GM18507 (cell line): ENCODE measurements at regions not wholly inside any gene's neighbourhood (a gene's known extent, or its start where the extent isn't known, plus 50 kb on each side); places are given as distances from the start of the nearest gene placed in this dataset.
"Not testable (repeated sequence)": the region's sequence is repeated elsewhere in the genome, so short reads cannot be mapped to it uniquely, and the experiment has no call there.

Experiments
- DNase-seq: peaks from one replicate; pipeline ENCODE4 v3.0.0; 2011; ENCODE audit warnings: low read depth; ENCODE audit not compliant: insufficient read length; ENCODE audit errors: extremely low spot score
- FAIRE-seq: peaks from 2 replicates; lab custom pipeline; 2011; peaks lifted over from hg19 to GRCh38; lab: Jason Lieb, UNC

GRCh38 chr16:31581065-31581464, 53.4 kb downstream of the AHSP start:
- not testable (repeated sequence) for DNase-seq, FAIRE-seq

GRCh38 chr16:31601737-31602384, 74.2 kb downstream of the AHSP start:
- not testable (repeated sequence) for FAIRE-seq, DNase-seq

GRCh38 chr16:31618130-31618529, 90.4 kb downstream of the AHSP start:
- DNase-seq (no peak), FAIRE-seq (no peak)

- FAIRE-seq (no peak), DNase-seq (no peak)
Measured at GRCh38 chr16:31636433-31636832, 108.7 kb downstream of the AHSP start.

GRCh38 chr16:31641279-31641678, 113.6 kb downstream of the AHSP start:
- DNase-seq (no peak), FAIRE-seq (no peak)

- not testable (repeated sequence) for DNase-seq, FAIRE-seq
Measured at GRCh38 chr16:31655674-31656073, 128.0 kb downstream of the AHSP start.

- DNase-seq = no peak
- no peak for FAIRE-seq
Measured at GRCh38 chr16:31664683-31665482, 137.2 kb downstream of the AHSP start.

GRCh38 chr16:31674686-31675085, 147.0 kb downstream of the AHSP start:
- no peak for FAIRE-seq

GRCh38 chr16:31676731-31677130, 149.0 kb downstream of the AHSP start:
- DNase-seq = no peak
- FAIRE-seq = no peak

More at GRCh38 chr16:31674686-31675085, 147.0 kb downstream of the AHSP start:
- DNase-seq = no peak

- DNase-seq = no peak
- no peak for FAIRE-seq
Measured at GRCh38 chr16:31678649-31679325, 151.1 kb downstream of the AHSP start.

- not testable (repeated sequence) for FAIRE-seq, DNase-seq
Measured at GRCh38 chr16:31689331-31689730, 161.6 kb downstream of the AHSP start.

GRCh38 chr16:31692338-31692737, 164.6 kb downstream of the AHSP start:
- FAIRE-seq, DNase-seq: not testable (repeated sequence)

- no peak for DNase-seq
- FAIRE-seq = no peak
Measured at GRCh38 chr16:31693733-31694132, 166.0 kb downstream of the AHSP start.

- FAIRE-seq (no peak), DNase-seq (no peak)
Measured at GRCh38 chr16:31694461-31694860, 166.8 kb downstream of the AHSP start.

- FAIRE-seq (no peak), DNase-seq (no peak)
Measured at GRCh38 chr16:31695667-31696066, 168.0 kb downstream of the AHSP start.

- FAIRE-seq (no peak), DNase-seq (no peak)
Measured at GRCh38 chr16:31696968-31697743, 169.5 kb downstream of the AHSP start.

- no peak for DNase-seq
- FAIRE-seq = no peak
Measured at GRCh38 chr16:31697744-31698125, 170.0 kb downstream of the AHSP start.

- FAIRE-seq (no peak), DNase-seq (no peak)
Measured at GRCh38 chr16:31698901-31699300, 171.2 kb downstream of the AHSP start.

GRCh38 chr16:31699601-31700000, 171.9 kb downstream of the AHSP start:
- DNase-seq = no peak
- FAIRE-seq = no peak

GRCh38 chr16:31700200-31700529, 172.5 kb downstream of the AHSP start:
- DNase-seq = peak; percentile 77
- FAIRE-seq = no peak
